ENCODE measurements at regions not wholly inside any gene's neighbourhood (a gene's known extent, or its start where the extent isn't known, plus 50 kb on each side); places are given as distances from the start of the nearest gene placed in this dataset.

- TF ChIP-seq ZNF462 (CRISPR knock-in tag; IDR thresholded peaks at IDR 0.05) (no peak), CREB1 (CRISPR knock-in tag; IDR thresholded peaks at IDR 0.05; ENCODE audit: low read depth) (no peak)
Measured at GRCh38 chr18:55102501-55102900, 143.2 kb upstream of the CCDC68 start (continued).

- Mint-ChIP-seq H3K9me3 (no peaks in the 10 kb centered on the region), H3K4me3 (no peak overlapping the region), H3K27ac (no peak overlapping the region), H3K27me3 (ENCODE audit: insufficient read depth, low read depth, poor library complexity) (no peaks in the 10 kb centered on the region), H3K4me1 (peaks cover 1% of the 10 kb centered on the region; the same call in 2 of the 3 replicates), H3K36me3 (ENCODE audit: low read depth) (no peaks in the 10 kb centered on the region)
- no peak overlapping the region for H2AFZ ChIP-seq
- DNase-seq (ENCODE audit: low spot score) = no peak
- H3K27me3 ChIP-seq (ENCODE audit: insufficient read depth) = no peaks in the 10 kb centered on the region
- no peaks in the 10 kb centered on the region for H3K36me3 ChIP-seq (ENCODE audit: insufficient read depth)
- H3K4me2 ChIP-seq = no peak overlapping the region
- H3F3A ChIP-seq (replicated peaks; ENCODE audit: low read depth) = no peaks in the 10 kb centered on the region
- no peaks in the 10 kb centered on the region for H3K4me1 ChIP-seq (ENCODE audit: insufficient read depth)
- H3K9me2 ChIP-seq (ENCODE audit: insufficient read depth) = no peaks in the 10 kb centered on the region
- H3K27ac ChIP-seq (ENCODE audit: low read depth) = no peak overlapping the region
- no peaks in the 10 kb centered on the region for H4K20me1 ChIP-seq (replicated peaks; ENCODE audit: insufficient read depth)
- ATAC-seq = no peak
- H3K79me2 ChIP-seq (replicated peaks; ENCODE audit: insufficient read depth) = no peaks in the 10 kb centered on the region
- H3K4me3 ChIP-seq = no peak overlapping the region
- TF ChIP-seq NANOG (IDR thresholded peaks at IDR 0.05; ENCODE audit: borderline replicate concordance) = no peak
- no peak for TF ChIP-seq EZH2phosphoT487 (IDR thresholded peaks at IDR 0.05; ENCODE audit: unreplicated experiment)
- no peak for TF ChIP-seq CTCF (conservative IDR thresholded peaks at IDR 0.05; ENCODE audit: low read depth in 2 of 2)
- no peak for TF ChIP-seq ZNF462 (CRISPR knock-in tag; IDR thresholded peaks at IDR 0.05)
- TF ChIP-seq ZNF114 (CRISPR knock-in tag; IDR thresholded peaks at IDR 0.05) = no peak
- TF ChIP-seq JUNB (IDR thresholded peaks at IDR 0.05; ENCODE audit: unreplicated experiment) = no peak
- TF ChIP-seq EZH2 (IDR thresholded peaks at IDR 0.05; ENCODE audit: low read depth, unreplicated experiment) = no peak
- TF ChIP-seq ZNF331 (CRISPR knock-in tag; IDR thresholded peaks at IDR 0.05; ENCODE audit: low read depth) = no peak
Measured at GRCh38 chr18:55101458-55101824, 142.2 kb upstream of the CCDC68 start.
